ENCODE measurements at regions not wholly inside any gene's neighbourhood (a gene's known extent, or its start where the extent isn't known, plus 50 kb on each side); places are given as distances from the start of the nearest gene placed in this dataset.

DNA sequence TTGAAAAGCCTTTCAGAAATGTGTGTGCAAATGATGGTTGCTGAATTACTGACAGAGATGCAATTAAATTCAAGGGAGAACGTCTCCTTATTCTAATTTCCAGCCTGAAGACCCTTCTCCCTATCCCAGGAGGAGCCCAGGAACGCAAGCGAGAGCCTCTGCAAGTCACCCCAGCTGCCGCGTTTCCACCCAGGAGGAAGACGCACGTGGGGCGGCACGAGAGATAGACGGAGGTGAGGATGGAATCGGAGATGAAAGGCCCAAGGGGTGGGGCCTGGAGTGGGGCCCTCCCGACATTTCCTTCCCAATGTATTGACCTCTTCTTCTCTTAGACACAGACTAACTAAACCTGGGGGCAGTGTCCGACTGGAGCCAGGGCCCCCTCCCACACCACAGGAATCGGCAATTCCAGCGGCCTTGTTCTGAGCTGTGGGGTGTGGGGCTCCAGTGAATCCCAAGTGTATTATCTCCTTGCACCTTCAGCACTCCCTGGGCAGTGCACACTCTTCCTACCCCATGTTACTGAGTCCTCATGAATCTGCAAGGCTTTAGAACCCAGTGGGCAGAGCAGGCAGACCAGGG is 322.5 kb downstream of the AJAP1 start:
- 88 to 89% methylated on average over 15 of the region's 15 CpGs for WGBS, 2 donors
- no peak overlapping the region for H3K4me3 ChIP-seq
- peak overlapping the region in 1 of 4 donors; percentile 4 for H3K27ac ChIP-seq
- TF ChIP-seq POLR2A (IDR thresholded peaks at IDR 0.05) (no peak), POLR2AphosphoS5 (IDR thresholded peaks at IDR 0.05) (no peak), EP300 (IDR thresholded peaks at IDR 0.05) (no peak), CTCF (IDR thresholded peaks at IDR 0.05) (no peak)
- no peaks in the 10 kb centered on the region for H3K4me1 ChIP-seq
- peaks cover 0 to 6% (median 0%) of the 10 kb centered on the region in 3 donors for H3K27me3 ChIP-seq
- H3K9me3 ChIP-seq, result no peaks in the 10 kb centered on the region
- intact Hi-C loops (cut with DNase I), result no loop called here
- peak; percentile 53 for DNase-seq
- no peaks in the 10 kb centered on the region for H3K36me3 ChIP-seq

DNA sequence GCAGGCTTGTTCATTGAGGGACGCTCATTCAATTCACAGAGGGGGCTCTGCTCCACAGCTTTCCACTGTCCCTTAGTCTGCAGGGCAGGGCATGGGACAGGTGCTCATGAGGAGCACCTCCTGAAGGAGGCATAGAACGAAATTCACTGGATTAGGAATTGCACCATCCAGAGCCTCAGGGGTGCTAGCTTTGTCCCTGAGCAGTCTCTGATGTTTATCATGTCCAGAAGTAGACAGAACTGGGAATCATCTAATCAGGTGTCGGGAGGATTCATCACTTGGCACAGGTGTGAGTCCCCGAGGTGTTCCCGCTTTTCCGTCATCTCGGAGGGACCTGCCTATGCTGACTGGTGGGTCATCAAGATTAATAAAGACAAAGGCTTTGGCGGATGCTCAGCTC is 321.4 kb downstream of the AJAP1 start:
- intact Hi-C loops (cut with DNase I), result no loop called here
- Histone ChIP-seq H3K36me3 (no peaks in the 10 kb centered on the region), H3K4me3 (no peak overlapping the region), H3K9me3 (no peaks in the 10 kb centered on the region), H3K27me3 (peaks cover 0 to 6% (median 0%) of the 10 kb centered on the region in 3 donors), H3K27ac (no peak overlapping the region), H3K4me1 (peaks cover 0 to 5% (median 4%) of the 10 kb centered on the region in 4 donors)
- WGBS, 2 donors, result 81 to 84% methylated on average over 8 of the region's 8 CpGs
- peak; percentile 25 for DNase-seq
- TF ChIP-seq EP300 (IDR thresholded peaks at IDR 0.05), result no peak
- TF ChIP-seq CTCF (IDR thresholded peaks at IDR 0.05), result no peak
- no peak for TF ChIP-seq POLR2AphosphoS5 (IDR thresholded peaks at IDR 0.05)
- TF ChIP-seq POLR2A (IDR thresholded peaks at IDR 0.05), result no peak

GRCh38 chr1:4974981-4975685 is 320.7 kb downstream of the AJAP1 start:
- whole genome bisulfite sequencing, 2 donors, result 83 to 86% methylated on average over 12 of the region's 12 CpGs
- DNase-seq, result no peak
- peaks cover 0 to 6% (median 0%) of the 10 kb centered on the region in 3 donors for H3K27me3 ChIP-seq
- intact Hi-C loops (cut with DNase I), result no loop called here
- no peak overlapping the region for H3K27ac ChIP-seq
- H3K4me1 ChIP-seq, result peaks cover 0 to 11% (median 8%) of the 10 kb centered on the region in 4 donors
- no peaks in the 10 kb centered on the region for H3K9me3 ChIP-seq
- no peak for TF ChIP-seq CTCF (IDR thresholded peaks at IDR 0.05)
- TF ChIP-seq POLR2A (IDR thresholded peaks at IDR 0.05), result no peak
- no peak for TF ChIP-seq POLR2AphosphoS5 (IDR thresholded peaks at IDR 0.05)
- no peak for TF ChIP-seq EP300 (IDR thresholded peaks at IDR 0.05)
- no peak overlapping the region for H3K4me3 ChIP-seq
- no peaks in the 10 kb centered on the region for H3K36me3 ChIP-seq

DNA sequence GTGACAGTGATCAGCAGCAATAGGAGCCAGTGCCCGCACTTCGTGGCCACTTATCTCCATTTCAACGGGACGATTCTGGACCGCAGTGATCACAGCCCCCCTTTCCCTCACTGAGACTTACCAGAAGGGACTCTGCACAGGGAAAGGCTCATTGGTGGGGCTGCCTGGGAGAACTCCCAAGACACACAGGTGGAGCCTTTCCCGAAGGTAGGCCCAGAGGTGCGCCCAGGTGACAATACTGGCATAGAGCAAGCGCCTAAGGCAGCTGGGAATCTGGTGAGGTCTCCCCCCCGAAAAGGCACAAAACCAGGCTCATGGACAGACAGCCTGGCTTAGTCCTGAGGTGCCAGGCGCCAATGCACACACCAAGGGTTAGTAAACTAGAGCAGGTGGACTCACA is 318.9 kb downstream of the AJAP1 start:
- peak; percentile 53 for DNase-seq
- 90 to 94% methylated on average over 10 of the region's 10 CpGs for WGBS, 2 donors
- Histone ChIP-seq H3K36me3 (no peaks in the 10 kb centered on the region), H3K27ac (no peak overlapping the region), H3K4me3 (no peak overlapping the region), H3K27me3 (peaks cover 0 to 6% (median 0%) of the 10 kb centered on the region in 3 donors), H3K4me1 (peaks cover 0 to 13% (median 10%) of the 10 kb centered on the region in 4 donors), H3K9me3 (no peaks in the 10 kb centered on the region)
- no peak for TF ChIP-seq EP300 (IDR thresholded peaks at IDR 0.05)
- intact Hi-C loops (cut with DNase I), result no loop called here

DNA sequence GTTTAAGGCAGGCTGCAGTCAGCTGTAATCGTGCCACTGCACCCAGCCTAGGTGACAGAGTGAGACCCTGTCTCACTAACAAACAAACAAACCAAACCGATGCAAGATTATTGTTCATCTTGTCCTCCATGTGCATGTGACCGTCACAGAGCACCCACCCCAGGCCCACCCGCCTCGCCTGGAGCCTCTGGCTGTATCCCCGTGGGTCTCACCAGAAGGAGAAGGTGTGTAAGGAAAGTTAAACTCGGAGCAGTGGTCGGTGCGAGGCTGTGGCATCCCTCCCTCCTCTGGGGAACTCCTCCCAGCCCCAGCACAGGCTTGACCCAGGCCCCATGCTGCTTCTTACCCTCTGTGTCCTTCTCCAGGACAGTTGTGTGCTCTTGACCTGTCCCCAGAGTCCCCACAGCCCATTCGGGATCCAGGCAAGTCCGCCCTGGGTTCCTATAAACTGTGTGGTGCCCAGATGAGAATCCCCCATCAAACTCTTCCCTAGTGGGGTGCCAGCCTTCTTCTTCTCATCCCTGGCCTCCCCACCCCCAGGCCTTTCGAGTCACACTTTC is 318.4 kb downstream of the AJAP1 start:
- intact Hi-C loops (cut with DNase I), result no loop called here
- no peak for TF ChIP-seq CTCF (IDR thresholded peaks at IDR 0.05)
- no peak for TF ChIP-seq POLR2AphosphoS5 (IDR thresholded peaks at IDR 0.05)
- Histone ChIP-seq H3K4me1 (peaks cover 0 to 13% (median 10%) of the 10 kb centered on the region in 4 donors), H3K4me3 (no peak overlapping the region), H3K27ac (no peak overlapping the region), H3K9me3 (no peaks in the 10 kb centered on the region), H3K27me3 (peaks cover 0 to 6% (median 0%) of the 10 kb centered on the region in 3 donors), H3K36me3 (no peaks in the 10 kb centered on the region)
- WGBS, 2 donors, result 77 to 84% methylated on average over 12 of the region's 12 CpGs
- DNase-seq, result peak; percentile 27
